ENCODE measurements at regions not wholly inside any gene's neighbourhood (a gene's known extent, or its start where the extent isn't known, plus 50 kb on each side); places are given as distances from the start of the nearest gene placed in this dataset.

DNA sequence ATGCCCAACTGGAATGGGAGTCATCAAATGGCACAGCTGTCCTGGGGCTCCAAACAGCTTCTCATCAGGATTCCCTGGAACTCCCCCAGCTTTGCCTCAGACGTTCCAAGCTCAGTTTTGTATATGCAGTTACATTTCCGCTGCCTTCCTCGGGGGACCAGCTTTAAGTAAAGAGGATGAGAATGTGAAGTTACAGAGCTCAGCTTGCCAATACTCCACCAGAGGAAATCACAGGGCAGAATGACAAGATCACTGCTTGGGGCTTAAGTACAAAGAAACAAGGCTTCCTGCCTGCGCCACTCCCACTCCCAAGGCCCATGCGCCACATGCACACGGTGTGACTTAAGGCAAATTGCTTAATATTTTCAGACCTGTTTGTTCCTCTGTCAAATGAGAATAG is 272.4 kb upstream of the CDH11 start:
- in situ Hi-C loops (cut with HindIII; ENCODE audit: extremely low pct_ligation_motif_present, low pct_unique_long_range_greater_than_20kb) (no loop called here), intact Hi-C loops (cut with micrococcal nuclease; ENCODE audit: unreplicated experiment) (no loop called here)
- no peaks in the 10 kb centered on the region for H4K20me1 ChIP-seq (ENCODE audit: insufficient read depth, low read length)
- CTCF ChIA-PET (ENCODE audit: low intra/inter-chr PET ratio, low total read pairs): no interaction called here
- BruUV-seq (replicated peaks): no TSS peak
- no peaks in the 10 kb centered on the region for H3K27me3 ChIP-seq (ENCODE audit: control insufficient read depth in 1 of 2, insufficient read depth in 2 of 2, low read length in 2 of 2)
- no peak overlapping the region for H3K27ac ChIP-seq (ENCODE audit: extremely low read length, insufficient read depth, low read length)
- no peaks in the 10 kb centered on the region for H3K4me1 ChIP-seq (ENCODE audit: insufficient read depth, low read length)
- no peak overlapping the region for H3K4me2 ChIP-seq (ENCODE audit: low read depth, low read length)
- TF ChIP-seq, protein P1, sequence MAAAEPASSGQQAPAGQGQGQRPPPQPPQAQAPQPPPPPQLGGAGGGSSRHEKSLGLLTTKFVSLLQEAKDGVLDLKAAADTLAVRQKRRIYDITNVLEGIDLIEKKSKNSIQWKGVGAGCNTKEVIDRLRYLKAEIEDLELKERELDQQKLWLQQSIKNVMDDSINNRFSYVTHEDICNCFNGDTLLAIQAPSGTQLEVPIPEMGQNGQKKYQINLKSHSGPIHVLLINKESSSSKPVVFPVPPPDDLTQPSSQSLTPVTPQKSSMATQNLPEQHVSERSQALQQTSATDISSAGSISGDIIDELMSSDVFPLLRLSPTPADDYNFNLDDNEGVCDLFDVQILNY (CRISPR knock-in tag; conservative IDR thresholded peaks at IDR 0.05): no peak
- TF ChIP-seq, protein P2, sequence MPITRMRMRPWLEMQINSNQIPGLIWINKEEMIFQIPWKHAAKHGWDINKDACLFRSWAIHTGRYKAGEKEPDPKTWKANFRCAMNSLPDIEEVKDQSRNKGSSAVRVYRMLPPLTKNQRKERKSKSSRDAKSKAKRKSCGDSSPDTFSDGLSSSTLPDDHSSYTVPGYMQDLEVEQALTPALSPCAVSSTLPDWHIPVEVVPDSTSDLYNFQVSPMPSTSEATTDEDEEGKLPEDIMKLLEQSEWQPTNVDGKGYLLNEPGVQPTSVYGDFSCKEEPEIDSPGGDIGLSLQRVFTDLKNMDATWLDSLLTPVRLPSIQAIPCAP (CRISPR knock-in tag; IDR thresholded peaks at IDR 0.05; ENCODE audit: low read depth): no peak
- TF ChIP-seq ZNF383 (CRISPR knock-in tag; IDR thresholded peaks at IDR 0.05; ENCODE audit: borderline replicate concordance) (no peak), AGO2 (optimal IDR thresholded peaks at IDR 0.05; ENCODE audit: low read depth, low read length) (no peak), TCF12 (IDR thresholded peaks at IDR 0.05) (no peak), TCF12 (CRISPR knock-in tag; IDR thresholded peaks at IDR 0.05) (no peak), ZMYM3 (CRISPR knock-in tag; IDR thresholded peaks at IDR 0.05) (no peak)
- TF ChIP-seq, protein P3, sequence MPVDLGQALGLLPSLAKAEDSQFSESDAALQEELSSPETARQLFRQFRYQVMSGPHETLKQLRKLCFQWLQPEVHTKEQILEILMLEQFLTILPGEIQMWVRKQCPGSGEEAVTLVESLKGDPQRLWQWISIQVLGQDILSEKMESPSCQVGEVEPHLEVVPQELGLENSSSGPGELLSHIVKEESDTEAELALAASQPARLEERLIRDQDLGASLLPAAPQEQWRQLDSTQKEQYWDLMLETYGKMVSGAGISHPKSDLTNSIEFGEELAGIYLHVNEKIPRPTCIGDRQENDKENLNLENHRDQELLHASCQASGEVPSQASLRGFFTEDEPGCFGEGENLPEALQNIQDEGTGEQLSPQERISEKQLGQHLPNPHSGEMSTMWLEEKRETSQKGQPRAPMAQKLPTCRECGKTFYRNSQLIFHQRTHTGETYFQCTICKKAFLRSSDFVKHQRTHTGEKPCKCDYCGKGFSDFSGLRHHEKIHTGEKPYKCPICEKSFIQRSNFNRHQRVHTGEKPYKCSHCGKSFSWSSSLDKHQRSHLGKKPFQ (CRISPR knock-in tag; IDR thresholded peaks at IDR 0.05; ENCODE audit: insufficient replicate concordance): no peak
- POLR2A ChIA-PET: no interaction called here
- FAIRE-seq (no peak), DNase-seq (ENCODE audit: low spot score) (no peak), ATAC-seq (no peak)
- WGBS (ENCODE audit: low lambda C conversion rate): 41% methylated on average over 6 of the region's 6 CpGs
- H3K4me3 ChIP-seq (replicated peaks in 1 of 3; ENCODE audit: insufficient read depth in 1 of 3, low read depth in 2 of 3, low read length in 3 of 3): no peak overlapping the region
- H3K36me3 ChIP-seq (replicated peaks in 1 of 2; ENCODE audit: control insufficient read depth in 1 of 2, insufficient read depth in 2 of 2, low read length in 2 of 2): no peaks in the 10 kb centered on the region
- peaks cover 6% of the 10 kb centered on the region; the same call in 1 of the 2 replicates for H3K9me3 ChIP-seq (ENCODE audit: low read length)
- no peak overlapping the region for H3K9ac ChIP-seq (ENCODE audit: insufficient read depth, low read depth, low read length)
- no peak overlapping the region for H2AFZ ChIP-seq (ENCODE audit: low read length)
- no peaks in the 10 kb centered on the region for H3K79me2 ChIP-seq (ENCODE audit: insufficient read depth, low read length)
